Gastroesophageal sphincter (tissue), 3 donors: ENCODE measurements at regions not wholly inside any gene's neighbourhood (a gene's known extent, or its start where the extent isn't known, plus 50 kb on each side); places are given as distances from the start of the nearest gene placed in this dataset.

Experiments
- CTCF ChIP-seq, 4 experiments: fragments of 200-600 bp in 2 of 4; fragments of 450-650 bp in 2 of 4; sonication (generic) in 1 of 4; IDR thresholded peaks; one replicate each; pipeline ENCODE4 v1.5.1; 2017 to 2019; ENCODE audit warnings: antibody characterized with exemption in 4 of 4, mild to moderate bottlenecking in 2 of 4, moderate library complexity in 2 of 4
- EP300 ChIP-seq: sonication (generic); formaldehyde crosslinking; IDR thresholded peaks from one replicate; pipeline ENCODE4 v1.6.1; 2017; ENCODE audit warnings: antibody characterized with exemption, mild to moderate bottlenecking
- POLR2A ChIP-seq, 2 donors: fragments of 450-650 bp; IDR thresholded peaks; one replicate each; pipeline ENCODE4 v1.6.1; 2017; ENCODE audit warnings: antibody characterized with exemption in 2 of 2, mild to moderate bottlenecking in 2 of 2, moderate library complexity in 1 of 2
- POLR2AphosphoS5 ChIP-seq: sonication (generic); formaldehyde crosslinking; IDR thresholded peaks from one replicate; pipeline ENCODE4 v1.6.1; 2017; ENCODE audit warnings: antibody characterized with exemption

- TF ChIP-seq EP300 (no peak), POLR2A (IDR thresholded peaks at IDR 0.05) (no peak), CTCF (IDR thresholded peaks at IDR 0.05) (no peak), POLR2AphosphoS5 (no peak)
These were observed 76.6 kb downstream of the EDN3 start for GRCh38 chr20:59376998-59377397.
